GM12878 (cell line): ENCODE measurements at regions not wholly inside any gene's neighbourhood (a gene's known extent, or its start where the extent isn't known, plus 50 kb on each side); places are given as distances from the start of the nearest gene placed in this dataset.
A peak's percentile ranks its signal among the peaks of the same experiment; 100 is the strongest.

ENCODE experiments used
- ATAC-seq: fragments of 200-7000 bp; cut with Tn5 transposase; 3 replicates; pipeline ENCODE4 v1.9.1; 2020; ENCODE audit warnings: mild to moderate bottlenecking, moderate library complexity
- BruUV-seq: library from RNA; stranded (reverse); fragments of 400-500 nt; replicated peaks from 2 replicates; lab custom pipeline; 2021; lab: Mats Ljungman, UMichigan
- CTCF ChIA-PET: fragments of 300-600 bp; sonication (Branson Sonifier 250); formaldehyde crosslinking; extraction: SDS; loops from one replicate; lab custom pipeline; 2021; ENCODE audit warnings: inconsistent platforms; lab: Yijun Ruan, JAX
- POLR2A ChIA-PET: fragments of 350-600 bp; formaldehyde crosslinking; extraction: SDS; loops from one replicate; lab custom pipeline; 2021; ENCODE audit warnings: inconsistent platforms; lab: Charles Lee
- RAD21 ChIA-PET: fragments of 300-600 bp; sonication (Branson Sonifier 250); formaldehyde crosslinking; loops from one replicate; lab custom pipeline; 2023; ENCODE audit warnings: antibody characterized with exemption; ENCODE audit not compliant: unreplicated experiment; lab: Charles Lee
- SMC1A ChIA-PET: fragments of 300-600 bp; sonication (Branson Sonifier 250); formaldehyde crosslinking; loops from one replicate; lab custom pipeline; 2023; ENCODE audit not compliant: unreplicated experiment, uncharacterized antibody; lab: Charles Lee
- DNase-seq: peaks from one replicate; pipeline ENCODE4 v3.0.0-alpha.2; 2011; ENCODE audit warnings: low read depth, low spot score
- FAIRE-seq: peaks from 3 replicates; lab custom pipeline; 2011; peaks lifted over from hg19 to GRCh38; lab: Jason Lieb, UNC
- H2AFZ ChIP-seq: 2 replicates; pipeline ENCODE4 v1.6.0; 2011; ENCODE audit warnings: low read depth, low read length, control low read depth; ENCODE audit not compliant: control insufficient read depth
- H3K27ac ChIP-seq: 2 replicates; pipeline ENCODE4 v1.5.1; 2011; ENCODE audit warnings: control low read depth; ENCODE audit not compliant: control insufficient read depth, insufficient read depth
- H3K27me3 ChIP-seq, 2 experiments: replicated peaks in 1 of 2; 2 replicates each; pipeline versions ENCODE4 v1.6.0 to v1.6.1; 2011; ENCODE audit warnings: low read length in 1 of 2; ENCODE audit not compliant: control insufficient read depth in 2 of 2, insufficient read depth in 2 of 2
- H3K36me3 ChIP-seq, 2 experiments: 2 replicates each; pipeline ENCODE4 v1.5.1; 2011; ENCODE audit warnings: low read length in 1 of 2; ENCODE audit not compliant: control insufficient read depth in 2 of 2, insufficient read depth in 2 of 2
- H3K4me1 ChIP-seq: 2 replicates; pipeline ENCODE4 v1.6.1; 2011; ENCODE audit warnings: mild to moderate bottlenecking, low read length, moderate library complexity, mixed read lengths; ENCODE audit not compliant: control insufficient read depth, insufficient read depth
- H3K4me2 ChIP-seq: 2 replicates; pipeline ENCODE4 v1.6.0; 2011; ENCODE audit warnings: control low read depth; ENCODE audit not compliant: control insufficient read depth, insufficient read depth
- H3K4me3 ChIP-seq: fragments of 200-600 bp; sonication (generic); 2 replicates; pipeline ENCODE4 v1.5.1; 2016
- H3K79me2 ChIP-seq: 2 replicates; pipeline ENCODE4 v1.6.0; 2011; ENCODE audit warnings: low read length; ENCODE audit not compliant: control insufficient read depth, insufficient read depth
- H3K9ac ChIP-seq: 2 replicates; pipeline ENCODE4 v1.8.0; 2011; ENCODE audit warnings: low read length, control low read depth, mixed read lengths; ENCODE audit not compliant: control insufficient read depth, insufficient read depth
- H3K9me3 ChIP-seq: replicated peaks from 3 replicates; pipeline ENCODE4 v1.5.1; 2011; ENCODE audit warnings: mild to moderate bottlenecking, low read length; ENCODE audit not compliant: control insufficient read depth, insufficient read depth
- H4K20me1 ChIP-seq: 2 replicates; pipeline ENCODE4 v1.6.0; 2011; ENCODE audit not compliant: control insufficient read depth, insufficient read depth
- BMI1 ChIP-seq: fragments of 450-650 bp; IDR thresholded peaks from 2 replicates; pipeline ENCODE4 v1.6.1; 2016; ENCODE audit warnings: mild to moderate bottlenecking, moderate library complexity, borderline replicate concordance
- CBX3 ChIP-seq: fragments of 200-600 bp; sonication (generic); IDR thresholded peaks from 2 replicates; pipeline ENCODE4 v1.6.1; 2016; ENCODE audit warnings: low read depth, borderline replicate concordance
- CHD1 ChIP-seq: IDR thresholded peaks from 2 replicates; pipeline ENCODE4 v1.6.1; 2012; ENCODE audit warnings: low read depth, low read length, improper control_type of control experiment
- EP300 ChIP-seq, 2 experiments: fragments of 150-350 bp in 1 of 2; IDR thresholded peaks; 2 replicates each; pipeline ENCODE4 v1.6.1; 2011 to 2012; ENCODE audit warnings: low read depth in 2 of 2, low read length in 2 of 2, borderline replicate concordance in 1 of 2, improper control_type of control experiment in 1 of 2, inconsistent platforms in 1 of 2; ENCODE audit not compliant: control insufficient read depth in 1 of 2
- ESRRA ChIP-seq: IDR thresholded peaks from 2 replicates; pipeline ENCODE4 v1.6.1; 2012; ENCODE audit warnings: mild to moderate bottlenecking, low read length, improper control_type of control experiment
- ETV6 ChIP-seq, 2 experiments: fragments of 450-650 bp in 1 of 2; IDR thresholded peaks in 1 of 2; conservative IDR thresholded peaks in 1 of 2; 2 replicates each; pipeline ENCODE4 v1.6.1; 2014; ENCODE audit warnings: antibody characterized with exemption in 1 of 2, borderline replicate concordance in 1 of 2, low read depth in 1 of 2, mild to moderate bottlenecking in 1 of 2, moderate library complexity in 1 of 2
- EZH2 ChIP-seq: IDR thresholded peaks from 2 replicates; pipeline ENCODE4 v1.6.1; 2012; ENCODE audit warnings: low read depth, mild to moderate bottlenecking, control low read depth, inconsistent platforms, low read length, borderline replicate concordance; ENCODE audit not compliant: control insufficient read depth
- MTA3 ChIP-seq: IDR thresholded peaks from 2 replicates; pipeline ENCODE4 v1.6.1; 2012; ENCODE audit warnings: low read length, inconsistent platforms, borderline replicate concordance
- PKNOX1 ChIP-seq: fragments of 450-650 bp; IDR thresholded peaks from 2 replicates; pipeline ENCODE4 v1.6.1; 2016; ENCODE audit warnings: mild to moderate bottlenecking
- POLR2AphosphoS5 ChIP-seq: IDR thresholded peaks from 2 replicates; pipeline ENCODE4 v1.6.1; 2011; ENCODE audit warnings: mild to moderate bottlenecking, low read length, inconsistent platforms
- RB1 ChIP-seq: fragments of 450-650 bp; formaldehyde crosslinking; IDR thresholded peaks from 2 replicates; pipeline ENCODE4 v1.6.1; 2017; ENCODE audit warnings: mild to moderate bottlenecking, borderline replicate concordance
- SRF ChIP-seq, 2 experiments: IDR thresholded peaks; 2 replicates each; pipeline ENCODE4 v1.6.1; 2011; ENCODE audit warnings: low read depth in 2 of 2, low read length in 2 of 2, mild to moderate bottlenecking in 1 of 2, moderate library complexity in 1 of 2
- in situ Hi-C: fragments of 300-500 bp; cut with MboI; formaldehyde crosslinking; loops from 9 replicates; pipeline ENCODE4 v1.14.3; 2018; ENCODE audit warnings: mixed read lengths
- intact Hi-C: fragments of 100-400 bp; cut with micrococcal nuclease; formaldehyde crosslinking; loops from one replicate; pipeline ENCODE4 v1.14.2; 2022; ENCODE audit not compliant: unreplicated experiment
- TF ChIP-seq, protein P1 (sequence below): fragments of 450-650 bp; IDR thresholded peaks from 2 replicates; pipeline ENCODE4 v1.6.1; 2017; ENCODE audit warnings: mild to moderate bottlenecking, low read depth, inconsistent platforms; ENCODE audit not compliant: poor library complexity, severe bottlenecking
- TF ChIP-seq, protein P2 (sequence below): fragments of 450-650 bp; IDR thresholded peaks from 2 replicates; pipeline ENCODE4 v1.6.1; 2017; ENCODE audit warnings: mild to moderate bottlenecking, moderate library complexity

DNA sequence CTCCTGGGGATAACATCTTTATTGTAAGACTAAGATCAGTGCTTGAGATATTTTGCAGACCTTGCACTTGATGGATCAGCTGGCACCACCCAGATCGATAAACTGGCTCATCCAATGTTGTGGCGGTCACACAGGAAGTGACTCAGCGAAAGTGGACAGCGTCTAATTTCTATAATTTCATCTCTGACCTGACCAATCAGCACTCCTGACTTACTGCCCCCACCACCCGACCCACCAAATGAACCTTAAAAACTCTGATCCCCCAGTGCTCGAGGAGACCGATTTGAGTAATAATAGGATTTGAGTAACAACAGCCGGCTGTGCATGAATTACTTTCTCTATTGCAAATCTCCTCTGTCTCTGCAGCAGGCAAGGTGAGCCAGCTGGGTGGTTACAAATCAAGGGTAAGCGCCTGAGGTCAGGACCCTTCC, 62.7 kb upstream of the RNU6-1 start (continued):
- TF ChIP-seq POLR2AphosphoS5 (no peak), ETV6 (conservative IDR thresholded peaks at IDR 0.05 in 1 of 2, IDR thresholded peaks at IDR 0.05 in 1 of 2; ENCODE audit: borderline replicate concordance in 1 of 2, low read depth in 1 of 2) (peak in 1 of 2 experiments; percentile 31; a peak in 1 of 4 replicates), RB1 (no peak), SRF (IDR thresholded peaks at IDR 0.05; ENCODE audit: low read depth in 2 of 2, low read length in 2 of 2) (peak in 1 of 2 experiments; percentile 40; a peak in 1 of 4 replicates), MTA3 (peak; percentile 62; the same call in 1 of the 2 replicates), CHD1 (no peak), EP300 (IDR thresholded peaks at IDR 0.05; ENCODE audit: borderline replicate concordance in 1 of 2, control insufficient read depth in 1 of 2, low read depth in 2 of 2, low read length in 2 of 2) (no peak)
- TF ChIP-seq, protein P1, sequence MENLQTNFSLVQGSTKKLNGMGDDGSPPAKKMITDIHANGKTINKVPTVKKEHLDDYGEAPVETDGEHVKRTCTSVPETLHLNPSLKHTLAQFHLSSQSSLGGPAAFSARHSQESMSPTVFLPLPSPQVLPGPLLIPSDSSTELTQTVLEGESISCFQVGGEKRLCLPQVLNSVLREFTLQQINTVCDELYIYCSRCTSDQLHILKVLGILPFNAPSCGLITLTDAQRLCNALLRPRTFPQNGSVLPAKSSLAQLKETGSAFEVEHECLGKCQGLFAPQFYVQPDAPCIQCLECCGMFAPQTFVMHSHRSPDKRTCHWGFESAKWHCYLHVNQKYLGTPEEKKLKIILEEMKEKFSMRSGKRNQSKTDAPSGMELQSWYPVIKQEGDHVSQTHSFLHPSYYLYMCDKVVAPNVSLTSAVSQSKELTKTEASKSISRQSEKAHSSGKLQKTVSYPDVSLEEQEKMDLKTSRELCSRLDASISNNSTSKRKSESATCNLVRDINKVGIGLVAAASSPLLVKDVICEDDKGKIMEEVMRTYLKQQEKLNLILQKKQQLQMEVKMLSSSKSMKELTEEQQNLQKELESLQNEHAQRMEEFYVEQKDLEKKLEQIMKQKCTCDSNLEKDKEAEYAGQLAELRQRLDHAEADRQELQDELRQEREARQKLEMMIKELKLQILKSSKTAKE: peak; percentile 93
- TF ChIP-seq, all 136 proteins: peak for 31

DNA sequence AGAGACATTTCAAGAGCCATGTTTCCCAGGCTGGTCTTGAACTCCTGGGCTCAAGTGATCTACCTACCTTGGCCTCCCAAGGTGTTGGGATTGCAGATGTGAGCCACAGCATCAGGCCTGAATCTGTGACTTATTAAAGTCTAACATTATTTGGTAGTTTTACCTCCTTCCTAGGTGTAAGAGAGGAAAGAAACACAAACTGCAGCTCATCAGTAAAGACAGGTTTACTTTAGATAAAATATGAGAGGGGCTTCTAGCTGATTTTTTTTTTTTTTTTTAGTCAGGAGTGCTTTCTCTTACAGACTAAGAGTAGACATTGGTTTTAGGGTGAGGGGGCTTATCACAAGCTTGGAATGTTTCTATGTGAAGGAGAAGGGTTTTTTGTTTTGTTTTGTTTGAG, 63.9 kb upstream of the RNU6-1 start:
- RAD21 ChIA-PET: interaction anchor here (0.7 kb wide), 1 partner anchor 27 kb away, joined by 3 read pairs; no protein-coding TSS in a partner anchor
- Histone ChIP-seq H2AFZ (no peak overlapping the region; the same call in 1 of the 2 replicates), H3K79me2 (no peaks in the 10 kb centered on the region), H3K27ac (no peak overlapping the region), H3K36me3 (no peaks in the 10 kb centered on the region), H4K20me1 (no peaks in the 10 kb centered on the region), H3K27me3 (no peaks in the 10 kb centered on the region), H3K4me3 (no peak overlapping the region), H3K9ac (no peak overlapping the region), H3K4me2 (peak overlapping the region; percentile 75), H3K4me1 (peaks cover 21% of the 10 kb centered on the region), H3K9me3 (peaks cover 2% of the 10 kb centered on the region; the same call in 2 of the 3 replicates)
- CTCF ChIA-PET: interaction anchor here (1.2 kb wide), 2 partner anchors 100 to 124 kb away, joined by 3 to 7 read pairs; no protein-coding TSS in a partner anchor
- intact Hi-C loops: loop anchor here (5.0 kb wide), 1 partner anchor 34 kb away; no protein-coding TSS in a partner anchor
- POLR2A ChIA-PET: interaction anchor here (0.6 to 0.7 kb wide), 6 partner anchors 21 to 762 kb away, joined by 3 to 7 read pairs (median 3); no protein-coding TSS in a partner anchor
- no TSS peak for BruUV-seq
- ATAC-seq (no peak), FAIRE-seq (no peak), DNase-seq (no peak)
- in situ Hi-C loops: no loop called here
- SMC1A ChIA-PET: interaction anchor here (0.7 to 1.2 kb wide), 4 partner anchors 34 to 267 kb away, joined by 3 to 5 read pairs (median 4); no protein-coding TSS in a partner anchor
- TF ChIP-seq ESRRA (no peak), PKNOX1 (no peak), CBX3 (no peak), EZH2 (no peak), BMI1 (no peak)
- TF ChIP-seq, protein P2, sequence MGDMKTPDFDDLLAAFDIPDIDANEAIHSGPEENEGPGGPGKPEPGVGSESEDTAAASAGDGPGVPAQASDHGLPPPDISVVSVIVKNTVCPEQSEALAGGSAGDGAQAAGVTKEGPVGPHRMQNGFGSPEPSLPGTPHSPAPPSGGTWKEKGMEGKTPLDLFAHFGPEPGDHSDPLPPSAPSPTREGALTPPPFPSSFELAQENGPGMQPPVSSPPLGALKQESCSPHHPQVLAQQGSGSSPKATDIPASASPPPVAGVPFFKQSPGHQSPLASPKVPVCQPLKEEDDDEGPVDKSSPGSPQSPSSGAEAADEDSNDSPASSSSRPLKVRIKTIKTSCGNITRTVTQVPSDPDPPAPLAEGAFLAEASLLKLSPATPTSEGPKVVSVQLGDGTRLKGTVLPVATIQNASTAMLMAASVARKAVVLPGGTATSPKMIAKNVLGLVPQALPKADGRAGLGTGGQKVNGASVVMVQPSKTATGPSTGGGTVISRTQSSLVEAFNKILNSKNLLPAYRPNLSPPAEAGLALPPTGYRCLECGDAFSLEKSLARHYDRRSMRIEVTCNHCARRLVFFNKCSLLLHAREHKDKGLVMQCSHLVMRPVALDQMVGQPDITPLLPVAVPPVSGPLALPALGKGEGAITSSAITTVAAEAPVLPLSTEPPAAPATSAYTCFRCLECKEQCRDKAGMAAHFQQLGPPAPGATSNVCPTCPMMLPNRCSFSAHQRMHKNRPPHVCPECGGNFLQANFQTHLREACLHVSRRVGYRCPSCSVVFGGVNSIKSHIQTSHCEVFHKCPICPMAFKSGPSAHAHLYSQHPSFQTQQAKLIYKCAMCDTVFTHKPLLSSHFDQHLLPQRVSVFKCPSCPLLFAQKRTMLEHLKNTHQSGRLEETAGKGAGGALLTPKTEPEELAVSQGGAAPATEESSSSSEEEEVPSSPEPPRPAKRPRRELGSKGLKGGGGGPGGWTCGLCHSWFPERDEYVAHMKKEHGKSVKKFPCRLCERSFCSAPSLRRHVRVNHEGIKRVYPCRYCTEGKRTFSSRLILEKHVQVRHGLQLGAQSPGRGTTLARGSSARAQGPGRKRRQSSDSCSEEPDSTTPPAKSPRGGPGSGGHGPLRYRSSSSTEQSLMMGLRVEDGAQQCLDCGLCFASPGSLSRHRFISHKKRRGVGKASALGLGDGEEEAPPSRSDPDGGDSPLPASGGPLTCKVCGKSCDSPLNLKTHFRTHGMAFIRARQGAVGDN: no peak
